Colonic mucosa (tissue), 4 donors: ENCODE measurements at regions not wholly inside any gene's neighbourhood (a gene's known extent, or its start where the extent isn't known, plus 50 kb on each side); places are given as distances from the start of the nearest gene placed in this dataset.

Experiments used
- DNase-seq: peaks from one replicate; pipeline ENCODE4 v3.0.0-alpha.2; 2020
- H3K27ac ChIP-seq: fragments of 200-600 bp; one replicate; pipeline ENCODE4 v1.8.0; 2021
- H3K27me3 ChIP-seq: fragments of 200-600 bp; one replicate; pipeline ENCODE4 v1.8.0; 2021
- H3K36me3 ChIP-seq: fragments of 200-600 bp; one replicate; pipeline ENCODE4 v1.8.0; 2021
- H3K4me1 ChIP-seq: fragments of 200-600 bp; one replicate; pipeline ENCODE4 v1.8.0; 2021; ENCODE audit warnings: mild to moderate bottlenecking
- H3K4me3 ChIP-seq: fragments of 200-600 bp; one replicate; pipeline ENCODE4 v1.8.0; 2021
- H3K9ac ChIP-seq, 2 donors: one replicate each; pipeline ENCODE4 v1.7.0; 2013; ENCODE audit warnings: control low read depth in 2 of 2, low read depth in 2 of 2, low read length in 2 of 2
- H3K9me3 ChIP-seq: fragments of 200-600 bp; one replicate; pipeline ENCODE4 v1.8.0; 2021
- intact Hi-C: fragments of 100-400 bp; cut with DNase I; formaldehyde crosslinking; loops from one replicate; pipeline ENCODE4 v1.14.1; 2022
- TF ChIP-seq, protein P1 (sequence below): fragments of 200-600 bp; IDR thresholded peaks from one replicate; pipeline ENCODE4 v1.8.0; 2022; ENCODE audit warnings: antibody characterized with exemption, mild to moderate bottlenecking
- donor health status: healthy.
- donor health status: DM: no; HTN: no; CAD: no.
- donor health status: DM: no; HTN: no; CAD: no.

DNA sequence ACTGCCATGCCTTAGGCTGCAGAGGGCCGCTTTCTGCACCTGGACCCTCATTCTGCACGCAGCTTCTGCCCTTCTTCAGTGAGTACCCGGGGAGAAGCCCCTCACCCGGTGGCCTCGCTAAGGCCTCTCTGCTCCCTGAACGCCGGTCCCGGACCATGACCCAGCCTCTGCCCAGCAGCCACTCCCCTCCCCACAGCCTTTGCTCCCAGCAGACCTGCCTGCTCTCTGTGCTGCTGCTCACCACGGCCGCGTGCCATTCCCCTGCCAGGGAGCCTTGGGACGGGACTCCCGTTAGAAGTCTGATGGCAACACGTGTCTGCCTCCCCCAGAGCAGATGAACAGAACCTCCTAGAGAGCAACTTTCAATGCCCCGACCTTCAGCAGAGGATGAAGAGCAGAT, 282.8 kb downstream of the NDUFA10 start:
- DNase-seq: no peak

DNA sequence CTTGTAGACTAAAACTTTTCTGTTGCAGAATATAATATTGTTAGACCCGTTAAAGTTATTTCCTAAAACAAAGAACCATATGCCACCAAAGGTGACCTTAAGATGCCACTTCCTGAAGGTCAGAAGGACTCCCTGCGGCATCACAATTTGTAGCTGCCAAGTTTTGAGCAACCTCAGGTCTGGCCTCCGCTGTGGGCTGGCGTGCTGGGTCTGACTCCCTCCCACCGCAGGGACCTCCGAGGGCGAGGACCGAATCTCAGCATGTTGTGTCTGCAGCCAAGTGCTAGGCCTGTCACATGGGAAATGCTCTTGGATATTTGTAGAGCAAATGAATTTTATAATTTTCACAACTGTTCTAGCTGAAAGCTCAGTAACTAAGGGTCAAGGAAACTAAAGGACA, 285.9 kb downstream of the NDUFA10 start:
- no peak overlapping the region for H3K4me3 ChIP-seq
- TF ChIP-seq, protein P1, sequence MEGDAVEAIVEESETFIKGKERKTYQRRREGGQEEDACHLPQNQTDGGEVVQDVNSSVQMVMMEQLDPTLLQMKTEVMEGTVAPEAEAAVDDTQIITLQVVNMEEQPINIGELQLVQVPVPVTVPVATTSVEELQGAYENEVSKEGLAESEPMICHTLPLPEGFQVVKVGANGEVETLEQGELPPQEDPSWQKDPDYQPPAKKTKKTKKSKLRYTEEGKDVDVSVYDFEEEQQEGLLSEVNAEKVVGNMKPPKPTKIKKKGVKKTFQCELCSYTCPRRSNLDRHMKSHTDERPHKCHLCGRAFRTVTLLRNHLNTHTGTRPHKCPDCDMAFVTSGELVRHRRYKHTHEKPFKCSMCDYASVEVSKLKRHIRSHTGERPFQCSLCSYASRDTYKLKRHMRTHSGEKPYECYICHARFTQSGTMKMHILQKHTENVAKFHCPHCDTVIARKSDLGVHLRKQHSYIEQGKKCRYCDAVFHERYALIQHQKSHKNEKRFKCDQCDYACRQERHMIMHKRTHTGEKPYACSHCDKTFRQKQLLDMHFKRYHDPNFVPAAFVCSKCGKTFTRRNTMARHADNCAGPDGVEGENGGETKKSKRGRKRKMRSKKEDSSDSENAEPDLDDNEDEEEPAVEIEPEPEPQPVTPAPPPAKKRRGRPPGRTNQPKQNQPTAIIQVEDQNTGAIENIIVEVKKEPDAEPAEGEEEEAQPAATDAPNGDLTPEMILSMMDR: no peak
- H3K27ac ChIP-seq: no peak overlapping the region
- DNase-seq: no peak
- H3K9ac ChIP-seq: no peak overlapping the region
- intact Hi-C loops: no loop called here
- H3K4me1 ChIP-seq: no peaks in the 10 kb centered on the region
- no peaks in the 10 kb centered on the region for H3K27me3 ChIP-seq
- no peaks in the 10 kb centered on the region for H3K36me3 ChIP-seq
- H3K9me3 ChIP-seq: no peaks in the 10 kb centered on the region

More for the DNA sequence above, 282.8 kb downstream of the NDUFA10 start:
- no peaks in the 10 kb centered on the region for H3K9me3 ChIP-seq
- H3K4me1 ChIP-seq: no peaks in the 10 kb centered on the region
- intact Hi-C loops: no loop called here
- no peaks in the 10 kb centered on the region for H3K36me3 ChIP-seq
- no peak overlapping the region for H3K27ac ChIP-seq
- no peak overlapping the region for H3K9ac ChIP-seq
- H3K4me3 ChIP-seq: no peak overlapping the region
- no peaks in the 10 kb centered on the region for H3K27me3 ChIP-seq
- TF ChIP-seq, protein P1: no peak

DNA sequence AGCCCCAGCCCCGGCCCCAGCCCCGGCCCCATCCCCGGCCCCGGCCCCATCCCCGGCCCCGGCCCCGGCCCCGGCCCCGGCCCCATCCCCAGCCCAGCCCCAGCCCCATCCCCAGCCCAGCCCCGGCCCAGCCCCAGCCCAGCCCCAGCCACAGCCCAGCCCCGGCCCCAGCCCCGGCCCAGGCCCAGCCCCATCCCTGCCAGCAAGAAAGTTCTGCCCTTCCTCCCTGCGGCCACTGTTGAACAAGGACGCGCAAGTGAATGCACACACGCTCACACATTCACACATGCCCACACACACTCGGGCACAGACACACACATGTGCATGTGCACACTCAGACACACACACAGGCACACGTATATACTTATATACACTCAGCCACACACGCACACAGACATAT, 287.0 kb downstream of the NDUFA10 start:
- no peaks in the 10 kb centered on the region for H3K36me3 ChIP-seq

DNA sequence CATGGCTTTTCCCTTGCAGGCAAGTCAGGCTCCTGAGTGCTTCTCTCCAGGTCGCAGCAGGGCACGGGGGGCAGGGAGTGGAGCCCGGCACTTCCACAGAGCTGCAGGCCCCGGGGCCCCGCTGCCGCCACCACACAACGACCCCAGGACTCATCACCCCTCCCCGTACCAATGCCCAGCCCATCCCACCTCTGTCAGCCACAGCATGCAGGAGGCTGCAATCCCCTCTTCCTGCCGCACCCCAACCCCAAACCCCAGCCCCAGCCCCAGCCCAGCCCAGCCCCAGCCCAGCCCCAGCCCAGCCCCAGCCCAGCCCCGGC, 288.0 kb downstream of the NDUFA10 start:
- Histone ChIP-seq H3K27ac (no peak overlapping the region), H3K36me3 (no peaks in the 10 kb centered on the region), H3K27me3 (no peaks in the 10 kb centered on the region), H3K4me1 (no peaks in the 10 kb centered on the region), H3K4me3 (no peak overlapping the region), H3K9ac (no peak overlapping the region), H3K9me3 (no peaks in the 10 kb centered on the region)
- no peak for DNase-seq
- TF ChIP-seq, protein P1: no peak
- intact Hi-C loops: no loop called here

More for the DNA sequence above, 287.0 kb downstream of the NDUFA10 start:
- TF ChIP-seq, protein P1: no peak
- Histone ChIP-seq H3K4me1 (no peaks in the 10 kb centered on the region), H3K4me3 (no peak overlapping the region), H3K27ac (no peak overlapping the region), H3K9me3 (no peaks in the 10 kb centered on the region), H3K9ac (no peak overlapping the region), H3K27me3 (no peaks in the 10 kb centered on the region)
- DNase-seq: no peak
- intact Hi-C loops: no loop called here

DNA sequence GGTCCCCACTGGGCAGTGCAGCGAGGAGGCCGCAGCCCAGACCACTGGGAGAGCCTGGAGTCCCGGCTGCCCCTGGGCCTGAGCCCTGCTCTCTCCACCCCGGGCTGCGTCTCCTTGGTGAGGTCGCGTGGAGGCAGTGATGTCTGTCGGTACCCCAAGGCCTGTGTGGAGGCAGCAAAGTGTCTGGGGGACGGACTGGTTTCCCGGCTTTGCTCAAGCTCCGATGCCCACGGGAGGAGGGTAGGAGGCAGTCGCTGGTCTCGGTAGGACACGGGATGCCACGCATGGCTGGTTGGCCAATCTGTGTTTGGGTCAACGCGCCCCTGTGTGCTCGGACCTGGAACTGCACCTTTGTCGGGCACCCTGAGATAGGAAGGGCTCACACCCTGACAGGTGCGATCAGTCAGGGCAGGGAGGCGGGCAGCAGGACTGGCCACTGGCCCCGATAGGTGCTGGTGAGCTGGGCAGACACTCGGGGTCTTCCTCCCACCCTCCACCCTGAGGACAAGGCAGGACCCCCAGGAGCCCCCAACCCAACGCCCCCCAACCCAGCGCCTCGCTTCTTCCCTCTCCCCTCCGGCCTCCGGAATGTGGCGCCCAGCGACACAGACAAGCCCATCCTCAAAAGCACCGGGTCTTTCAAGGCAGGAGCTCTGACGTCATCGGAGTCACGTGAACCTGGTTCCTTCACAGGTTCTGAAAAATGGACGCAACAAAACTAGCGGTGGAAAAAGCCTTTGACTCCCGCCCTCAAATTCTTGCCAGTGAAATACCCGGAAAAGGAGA, 288.6 kb downstream of the NDUFA10 start:
- Histone ChIP-seq H3K4me1 (no peaks in the 10 kb centered on the region), H3K36me3 (no peaks in the 10 kb centered on the region), H3K9me3 (no peaks in the 10 kb centered on the region), H3K9ac (no peak overlapping the region), H3K4me3 (no peak overlapping the region), H3K27ac (no peak overlapping the region), H3K27me3 (no peaks in the 10 kb centered on the region)
- TF ChIP-seq, protein P1: no peak
- DNase-seq: no peak
- intact Hi-C loops: no loop called here
